Progenitor cell of endocrine pancreas (in vitro differentiated cells): ENCODE measurements at regions not wholly inside any gene's neighbourhood (a gene's known extent, or its start where the extent isn't known, plus 50 kb on each side); places are given as distances from the start of the nearest gene placed in this dataset.

Experiments used
- DNase-seq: peaks from one replicate; pipeline ENCODE4 v3.0.0; 2021; ENCODE audit warnings: low spot score; ENCODE audit not compliant: unreplicated experiment
- H3K27ac Mint-ChIP-seq: 2 replicates; pipeline ENCODE4 v1.8.0; 2021; ENCODE audit warnings: mild to moderate bottlenecking, moderate library complexity, mixed read lengths
- H3K27me3 Mint-ChIP-seq: 2 replicates; pipeline ENCODE4 v1.8.0; 2021; ENCODE audit warnings: mixed read lengths
- H3K36me3 Mint-ChIP-seq: 2 replicates; pipeline ENCODE4 v1.8.0; 2022; ENCODE audit warnings: mixed read lengths; ENCODE audit not compliant: insufficient read depth
- H3K4me1 Mint-ChIP-seq: 2 replicates; pipeline ENCODE4 v1.8.0; 2021; ENCODE audit warnings: low read depth, mixed read lengths
- H3K4me3 Mint-ChIP-seq: 2 replicates; pipeline ENCODE4 v1.8.0; 2021; ENCODE audit warnings: low read depth, mild to moderate bottlenecking, moderate library complexity, mixed read lengths
- H3K9me3 Mint-ChIP-seq: 2 replicates; pipeline ENCODE4 v1.8.0; 2021; ENCODE audit warnings: low read depth, mixed read lengths
- TF ChIP-seq, protein P1 (sequence below): fragments of 200-600 bp; sonication (generic); IDR thresholded peaks from one replicate; pipeline ENCODE4 v1.5.0; 2021; ENCODE audit warnings: antibody characterized with exemption, mild to moderate bottlenecking; ENCODE audit not compliant: unreplicated experiment

DNA sequence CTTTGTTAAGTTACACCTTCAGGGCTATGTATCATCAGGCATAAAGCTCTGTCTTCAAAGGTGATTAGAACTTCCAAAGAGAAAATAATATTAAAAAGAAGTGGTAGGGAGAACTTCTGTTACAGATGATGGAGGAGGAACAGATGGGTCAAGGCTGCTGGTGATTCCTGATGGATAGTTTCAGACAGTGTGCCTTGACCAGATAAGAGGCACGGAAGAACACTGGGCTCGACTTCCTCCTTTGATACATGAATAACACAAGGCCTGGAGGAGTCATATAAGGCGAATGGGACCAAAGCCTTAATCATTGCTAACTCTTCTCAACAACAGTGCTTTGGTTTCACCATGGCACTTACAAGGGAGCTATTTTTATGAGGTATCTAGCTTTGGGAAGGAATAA lies 128.1 kb upstream of the RXFP2 start:
- H3K27ac Mint-ChIP-seq: no peak overlapping the region
- peaks cover 15% of the 10 kb centered on the region for H3K9me3 Mint-ChIP-seq
- H3K4me1 Mint-ChIP-seq: no peaks in the 10 kb centered on the region
- no peak for DNase-seq
- TF ChIP-seq, protein P1, sequence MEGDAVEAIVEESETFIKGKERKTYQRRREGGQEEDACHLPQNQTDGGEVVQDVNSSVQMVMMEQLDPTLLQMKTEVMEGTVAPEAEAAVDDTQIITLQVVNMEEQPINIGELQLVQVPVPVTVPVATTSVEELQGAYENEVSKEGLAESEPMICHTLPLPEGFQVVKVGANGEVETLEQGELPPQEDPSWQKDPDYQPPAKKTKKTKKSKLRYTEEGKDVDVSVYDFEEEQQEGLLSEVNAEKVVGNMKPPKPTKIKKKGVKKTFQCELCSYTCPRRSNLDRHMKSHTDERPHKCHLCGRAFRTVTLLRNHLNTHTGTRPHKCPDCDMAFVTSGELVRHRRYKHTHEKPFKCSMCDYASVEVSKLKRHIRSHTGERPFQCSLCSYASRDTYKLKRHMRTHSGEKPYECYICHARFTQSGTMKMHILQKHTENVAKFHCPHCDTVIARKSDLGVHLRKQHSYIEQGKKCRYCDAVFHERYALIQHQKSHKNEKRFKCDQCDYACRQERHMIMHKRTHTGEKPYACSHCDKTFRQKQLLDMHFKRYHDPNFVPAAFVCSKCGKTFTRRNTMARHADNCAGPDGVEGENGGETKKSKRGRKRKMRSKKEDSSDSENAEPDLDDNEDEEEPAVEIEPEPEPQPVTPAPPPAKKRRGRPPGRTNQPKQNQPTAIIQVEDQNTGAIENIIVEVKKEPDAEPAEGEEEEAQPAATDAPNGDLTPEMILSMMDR: no peak
- no peaks in the 10 kb centered on the region for H3K27me3 Mint-ChIP-seq
- H3K36me3 Mint-ChIP-seq: no peaks in the 10 kb centered on the region
- no peak overlapping the region for H3K4me3 Mint-ChIP-seq

DNA sequence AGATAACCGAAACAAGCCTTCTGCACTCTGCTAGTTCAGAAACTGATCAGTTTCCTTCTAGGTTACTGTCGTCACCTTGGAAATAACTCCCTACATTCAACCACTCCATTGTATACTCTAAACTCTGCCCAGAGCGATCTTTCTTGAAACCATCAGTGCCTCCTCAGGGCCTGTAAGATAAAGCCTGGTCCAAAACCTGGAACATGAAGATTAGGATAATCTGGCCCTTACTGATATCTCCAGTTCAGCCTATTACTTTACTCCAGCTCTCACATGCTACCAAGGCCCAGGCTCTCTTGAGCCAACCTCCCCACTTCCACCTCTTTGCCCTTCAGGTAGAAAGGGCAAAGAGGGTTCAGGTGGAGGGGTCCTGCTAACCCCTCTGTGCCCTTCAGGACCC lies 125.3 kb upstream of the RXFP2 start:
- TF ChIP-seq, protein P1: no peak
- no peaks in the 10 kb centered on the region for H3K4me1 Mint-ChIP-seq
- H3K4me3 Mint-ChIP-seq: no peak overlapping the region

GRCh38 chr13:31614704-31615103 lies 124.6 kb upstream of the RXFP2 start:
- Mint-ChIP-seq H3K27ac (no peak overlapping the region), H3K36me3 (no peaks in the 10 kb centered on the region), H3K4me3 (no peak overlapping the region), H3K4me1 (no peaks in the 10 kb centered on the region), H3K9me3 (peaks cover 11% of the 10 kb centered on the region), H3K27me3 (no peaks in the 10 kb centered on the region)
- TF ChIP-seq, protein P1: no peak
- DNase-seq: no peak

More for the DNA sequence above, 125.3 kb upstream of the RXFP2 start:
- Mint-ChIP-seq H3K9me3 (peaks cover 11% of the 10 kb centered on the region), H3K27ac (no peak overlapping the region), H3K27me3 (no peaks in the 10 kb centered on the region), H3K36me3 (no peaks in the 10 kb centered on the region)
- DNase-seq: no peak

- Mint-ChIP-seq H3K4me3 (no peak overlapping the region), H3K9me3 (peaks cover 4% of the 10 kb centered on the region), H3K27ac (no peak overlapping the region), H3K4me1 (peaks cover 11% of the 10 kb centered on the region), H3K36me3 (no peaks in the 10 kb centered on the region), H3K27me3 (no peaks in the 10 kb centered on the region)
- TF ChIP-seq, protein P1: no peak
- no peak for DNase-seq
Measured at GRCh38 chr13:31625115-31625514, 114.2 kb upstream of the RXFP2 start.

DNA sequence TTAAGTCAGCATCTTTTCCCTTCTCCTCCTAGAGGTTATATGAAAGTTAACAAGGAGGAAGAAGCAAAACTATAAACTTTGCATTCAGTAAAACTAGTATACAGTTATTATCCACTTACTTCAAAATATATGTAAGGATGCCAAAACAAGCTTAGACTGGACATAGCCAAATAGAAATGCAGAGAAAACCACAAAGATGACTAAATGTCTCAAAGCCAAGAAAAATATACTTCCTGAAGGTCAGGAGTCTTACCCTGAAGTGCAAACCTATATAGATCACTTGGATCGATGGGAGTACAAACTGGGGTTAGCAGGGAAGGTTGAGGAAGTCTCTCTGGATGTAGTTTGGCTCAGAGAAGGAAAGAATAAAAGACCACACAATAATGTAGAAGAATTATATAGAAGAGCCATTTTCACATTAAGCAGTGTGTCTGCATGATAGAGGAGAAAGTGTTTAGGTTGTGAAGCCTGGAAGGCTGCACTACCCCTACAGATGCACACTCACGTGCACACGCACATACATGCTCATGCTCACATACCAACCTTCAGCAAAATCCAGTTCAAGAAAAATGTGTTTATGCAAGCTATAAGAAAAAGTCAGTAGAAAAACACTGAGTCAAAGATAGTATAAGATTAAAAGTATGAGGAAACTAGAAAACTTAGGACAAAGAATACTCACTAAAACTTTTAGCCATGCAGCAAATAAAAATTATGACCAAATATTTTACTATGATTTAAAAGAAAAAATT lies 112.1 kb upstream of the RXFP2 start:
- Mint-ChIP-seq H3K27me3 (peaks cover 3% of the 10 kb centered on the region), H3K9me3 (no peaks in the 10 kb centered on the region), H3K4me3 (no peak overlapping the region), H3K4me1 (peaks cover 11% of the 10 kb centered on the region), H3K27ac (no peak overlapping the region), H3K36me3 (no peaks in the 10 kb centered on the region)
- TF ChIP-seq, protein P1: no peak
- no peak for DNase-seq
